Liver (tissue), 3 donors: ENCODE measurements at regions not wholly inside any gene's neighbourhood (a gene's known extent, or its start where the extent isn't known, plus 50 kb on each side); places are given as distances from the start of the nearest gene placed in this dataset.

ENCODE experiments used
- EGR1 ChIP-seq, 2 donors: IDR thresholded peaks; 2 replicates each; pipeline ENCODE4 v1.6.1; 2016 to 2018; ENCODE audit warnings: antibody characterized with exemption in 2 of 2, low read depth in 2 of 2
- FOXA1 ChIP-seq: IDR thresholded peaks from 2 replicates; pipeline ENCODE4 v1.6.1; 2016; ENCODE audit warnings: antibody characterized with exemption
- GABPA ChIP-seq, 2 donors: IDR thresholded peaks in 1 of 2; conservative IDR thresholded peaks in 1 of 2; 2 replicates each; pipeline ENCODE4 v1.6.1; 2016; ENCODE audit warnings: antibody characterized with exemption in 2 of 2, mild to moderate bottlenecking in 1 of 2, moderate library complexity in 1 of 2
- TAF1 ChIP-seq: conservative IDR thresholded peaks from 2 replicates; pipeline ENCODE4 v1.6.1; 2016; ENCODE audit warnings: antibody characterized with exemption, mild to moderate bottlenecking
- TF ChIP-seq, protein P1 (sequence below): fragments of 150-350 bp; IDR thresholded peaks from 2 replicates; pipeline ENCODE4 v1.5.1; 2017; ENCODE audit warnings: improper control_type of control experiment, low read depth, low read length; ENCODE audit not compliant: missing input control
- donor health status: healthy.
- donor health status: healthy.

- TF ChIP-seq, protein P1, sequence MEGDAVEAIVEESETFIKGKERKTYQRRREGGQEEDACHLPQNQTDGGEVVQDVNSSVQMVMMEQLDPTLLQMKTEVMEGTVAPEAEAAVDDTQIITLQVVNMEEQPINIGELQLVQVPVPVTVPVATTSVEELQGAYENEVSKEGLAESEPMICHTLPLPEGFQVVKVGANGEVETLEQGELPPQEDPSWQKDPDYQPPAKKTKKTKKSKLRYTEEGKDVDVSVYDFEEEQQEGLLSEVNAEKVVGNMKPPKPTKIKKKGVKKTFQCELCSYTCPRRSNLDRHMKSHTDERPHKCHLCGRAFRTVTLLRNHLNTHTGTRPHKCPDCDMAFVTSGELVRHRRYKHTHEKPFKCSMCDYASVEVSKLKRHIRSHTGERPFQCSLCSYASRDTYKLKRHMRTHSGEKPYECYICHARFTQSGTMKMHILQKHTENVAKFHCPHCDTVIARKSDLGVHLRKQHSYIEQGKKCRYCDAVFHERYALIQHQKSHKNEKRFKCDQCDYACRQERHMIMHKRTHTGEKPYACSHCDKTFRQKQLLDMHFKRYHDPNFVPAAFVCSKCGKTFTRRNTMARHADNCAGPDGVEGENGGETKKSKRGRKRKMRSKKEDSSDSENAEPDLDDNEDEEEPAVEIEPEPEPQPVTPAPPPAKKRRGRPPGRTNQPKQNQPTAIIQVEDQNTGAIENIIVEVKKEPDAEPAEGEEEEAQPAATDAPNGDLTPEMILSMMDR, result no peak
- TF ChIP-seq EGR1 (IDR thresholded peaks at IDR 0.05; ENCODE audit: low read depth in 2 of 2) (no peak), FOXA1 (no peak), TAF1 (no peak), GABPA (IDR thresholded peaks at IDR 0.05 in 1 of 2, conservative IDR thresholded peaks at IDR 0.05 in 1 of 2) (no peak)
Observed at GRCh38 chr7:21123586-21123985, 304.3 kb upstream of the SP4 start.
